GM19351 (cell line): ENCODE measurements at regions not wholly inside any gene's neighbourhood (a gene's known extent, or its start where the extent isn't known, plus 50 kb on each side); places are given as distances from the start of the nearest gene placed in this dataset.
A peak's percentile ranks its signal among the peaks of the same experiment; 100 is the strongest.

Experiments used
- ATAC-seq: cut with Tn5 transposase; IDR thresholded peaks from one replicate; pipeline ENCODE4 v1.9.1; 2021; ENCODE audit warnings: mild to moderate bottlenecking, moderate library complexity; ENCODE audit not compliant: unreplicated experiment

- no peak for ATAC-seq
Observed at GRCh38 chr18:46405832-46406538, 251.0 kb downstream of the LOXHD1 start.

- ATAC-seq, result no peak
Observed at GRCh38 chr18:46406539-46406932, 250.5 kb downstream of the LOXHD1 start.

- ATAC-seq, result no peak
Observed at GRCh38 chr18:46407486-46408166, 249.4 kb downstream of the LOXHD1 start.

GRCh38 chr18:46408334-46408987, 248.6 kb downstream of the LOXHD1 start:
- ATAC-seq, result no peak

- no peak for ATAC-seq
Observed at GRCh38 chr18:46411191-46411828, 245.7 kb downstream of the LOXHD1 start.

- no peak for ATAC-seq
Observed at GRCh38 chr18:46411867-46412690, 244.9 kb downstream of the LOXHD1 start.

GRCh38 chr18:46412916-46413315, 244.1 kb downstream of the LOXHD1 start:
- ATAC-seq, result no peak

GRCh38 chr18:46413684-46414083, 243.3 kb downstream of the LOXHD1 start:
- no peak for ATAC-seq

GRCh38 chr18:46414863-46415262, 242.2 kb downstream of the LOXHD1 start:
- no peak for ATAC-seq

- ATAC-seq, result no peak
Observed at GRCh38 chr18:46415532-46416252, 241.3 kb downstream of the LOXHD1 start.

GRCh38 chr18:46416706-46417638, 240.0 kb downstream of the LOXHD1 start:
- ATAC-seq, result peak; percentile 75

GRCh38 chr18:46418663-46419260, 238.3 kb downstream of the LOXHD1 start:
- ATAC-seq, result no peak

- no peak for ATAC-seq
Observed at GRCh38 chr18:46419391-46420141, 237.5 kb downstream of the LOXHD1 start.

GRCh38 chr18:46421973-46422551, 235.0 kb downstream of the LOXHD1 start:
- no peak for ATAC-seq

- no peak for ATAC-seq
Observed at GRCh38 chr18:46422552-46423055, 234.4 kb downstream of the LOXHD1 start.

GRCh38 chr18:46423226-46423805, 233.7 kb downstream of the LOXHD1 start:
- ATAC-seq, result no peak

GRCh38 chr18:46424898-46425297, 232.1 kb downstream of the LOXHD1 start:
- no peak for ATAC-seq
